ENCODE measurements at regions not wholly inside any gene's neighbourhood (a gene's known extent, or its start where the extent isn't known, plus 50 kb on each side); places are given as distances from the start of the nearest gene placed in this dataset.

- TF ChIP-seq CTCF (IDR thresholded peaks at IDR 0.05) (no peak), POLR2A (IDR thresholded peaks at IDR 0.05) (no peak), POLR2AphosphoS5 (IDR thresholded peaks at IDR 0.05) (no peak), EP300 (IDR thresholded peaks at IDR 0.05) (no peak)
Observed at GRCh38 chr6:12654514-12654913, 62.1 kb upstream of the PHACTR1 start.

Measured in suprapubic skin (tissue), 4 donors.